ENCODE measurements at regions not wholly inside any gene's neighbourhood (a gene's known extent, or its start where the extent isn't known, plus 50 kb on each side); places are given as distances from the start of the nearest gene placed in this dataset.

- ChIA-PET CTCF (no interaction called here), POLR2A (ENCODE audit: low non-redundant PET) (no interaction called here)
- intact Hi-C loops (cut with micrococcal nuclease; ENCODE audit: unreplicated experiment), result no loop called here
- no peak for DNase-seq (ENCODE audit: low spot score)
- TF ChIP-seq EZH2 (IDR thresholded peaks at IDR 0.05; ENCODE audit: borderline replicate concordance, low read depth, low read length, poor library complexity, severe bottlenecking), result no peak
- TF ChIP-seq, protein P1, sequence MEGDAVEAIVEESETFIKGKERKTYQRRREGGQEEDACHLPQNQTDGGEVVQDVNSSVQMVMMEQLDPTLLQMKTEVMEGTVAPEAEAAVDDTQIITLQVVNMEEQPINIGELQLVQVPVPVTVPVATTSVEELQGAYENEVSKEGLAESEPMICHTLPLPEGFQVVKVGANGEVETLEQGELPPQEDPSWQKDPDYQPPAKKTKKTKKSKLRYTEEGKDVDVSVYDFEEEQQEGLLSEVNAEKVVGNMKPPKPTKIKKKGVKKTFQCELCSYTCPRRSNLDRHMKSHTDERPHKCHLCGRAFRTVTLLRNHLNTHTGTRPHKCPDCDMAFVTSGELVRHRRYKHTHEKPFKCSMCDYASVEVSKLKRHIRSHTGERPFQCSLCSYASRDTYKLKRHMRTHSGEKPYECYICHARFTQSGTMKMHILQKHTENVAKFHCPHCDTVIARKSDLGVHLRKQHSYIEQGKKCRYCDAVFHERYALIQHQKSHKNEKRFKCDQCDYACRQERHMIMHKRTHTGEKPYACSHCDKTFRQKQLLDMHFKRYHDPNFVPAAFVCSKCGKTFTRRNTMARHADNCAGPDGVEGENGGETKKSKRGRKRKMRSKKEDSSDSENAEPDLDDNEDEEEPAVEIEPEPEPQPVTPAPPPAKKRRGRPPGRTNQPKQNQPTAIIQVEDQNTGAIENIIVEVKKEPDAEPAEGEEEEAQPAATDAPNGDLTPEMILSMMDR (conservative IDR thresholded peaks at IDR 0.05; ENCODE audit: low read depth, low read length), result no peak
- Histone ChIP-seq H3K4me3 (ENCODE audit: low read depth, low read length, poor library complexity, severe bottlenecking) (no peak overlapping the region), H3K27ac (ENCODE audit: low read depth, low read length, poor library complexity, severe bottlenecking) (no peak overlapping the region), H3K36me3 (ENCODE audit: insufficient read depth, low read length, poor library complexity, severe bottlenecking) (no peaks in the 10 kb centered on the region), H3K4me1 (ENCODE audit: insufficient read depth, low read length, poor library complexity, severe bottlenecking) (no peaks in the 10 kb centered on the region), H3K9me3 (ENCODE audit: low read depth, low read length, poor library complexity, severe bottlenecking) (no peaks in the 10 kb centered on the region), H3K27me3 (replicated peaks; ENCODE audit: insufficient read depth, low read depth, low read length, poor library complexity) (no peaks in the 10 kb centered on the region)
- BruUV-seq (replicated peaks), result no TSS peak
These were observed 398.8 kb downstream of the ENC1 start for GRCh38 chr5:74241751-74242140.

DNA sequence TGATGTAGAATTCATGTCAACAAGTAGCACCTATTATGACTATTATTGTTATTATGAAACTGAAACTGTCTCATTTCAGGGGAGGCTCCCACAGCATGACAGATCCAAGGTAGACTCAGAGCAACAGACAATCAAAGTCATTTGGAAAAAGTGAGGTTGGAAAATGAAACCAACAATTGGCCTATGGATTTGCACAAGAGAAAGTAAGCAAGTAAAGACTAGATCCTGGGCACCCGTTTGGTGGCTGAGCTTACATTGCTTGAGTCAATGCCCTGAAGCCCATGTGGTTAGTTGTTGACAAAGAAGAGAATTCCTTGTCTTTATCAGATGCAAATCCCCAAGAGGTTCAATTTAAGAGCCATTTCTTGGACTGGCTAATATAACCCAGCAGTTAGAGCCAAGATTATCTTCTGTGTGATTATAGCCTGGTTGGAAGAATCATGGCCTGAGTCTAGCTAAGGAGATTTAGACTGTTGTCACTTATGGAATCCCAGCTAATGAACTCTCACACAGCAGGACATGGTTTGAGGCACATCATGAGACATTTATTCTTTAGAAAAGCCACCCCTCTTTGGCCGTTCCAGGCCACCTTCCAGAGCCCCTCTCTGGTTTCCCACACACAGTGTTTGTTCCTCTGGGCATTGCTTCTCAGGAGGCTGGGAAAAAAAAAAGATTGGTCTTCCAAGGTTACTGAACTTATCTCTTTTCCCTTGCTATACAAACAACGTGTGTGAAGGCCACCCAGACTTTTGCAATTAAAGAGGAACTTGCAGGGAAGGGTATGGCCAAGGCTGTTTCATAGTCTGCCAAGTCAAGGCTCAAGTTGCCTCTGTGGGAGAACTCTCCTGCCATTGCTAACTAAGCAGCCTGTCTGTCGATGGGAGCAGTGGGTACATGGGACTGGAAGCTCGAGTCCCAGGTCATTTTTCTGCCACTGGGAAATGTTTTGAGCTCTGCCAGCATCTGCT, 399.5 kb downstream of the ENC1 start:
- TF ChIP-seq, protein P1 (conservative IDR thresholded peaks at IDR 0.05; ENCODE audit: low read depth, low read length), result no peak
- TF ChIP-seq EZH2 (IDR thresholded peaks at IDR 0.05; ENCODE audit: borderline replicate concordance, low read depth, low read length, poor library complexity, severe bottlenecking), result no peak
- no TSS peak for BruUV-seq (replicated peaks)
- intact Hi-C loops (cut with micrococcal nuclease; ENCODE audit: unreplicated experiment), result no loop called here
- no peaks in the 10 kb centered on the region for H3K4me1 ChIP-seq (ENCODE audit: insufficient read depth, low read length, poor library complexity, severe bottlenecking)
- H3K4me3 ChIP-seq (ENCODE audit: low read depth, low read length, poor library complexity, severe bottlenecking), result no peak overlapping the region
- no peak overlapping the region for H3K27ac ChIP-seq (ENCODE audit: low read depth, low read length, poor library complexity, severe bottlenecking)
- no peaks in the 10 kb centered on the region for H3K9me3 ChIP-seq (ENCODE audit: low read depth, low read length, poor library complexity, severe bottlenecking)
- H3K27me3 ChIP-seq (replicated peaks; ENCODE audit: insufficient read depth, low read depth, low read length, poor library complexity), result no peaks in the 10 kb centered on the region
- DNase-seq (ENCODE audit: low spot score), result no peak
- ChIA-PET CTCF (no interaction called here), POLR2A (ENCODE audit: low non-redundant PET) (no interaction called here)
- no peaks in the 10 kb centered on the region for H3K36me3 ChIP-seq (ENCODE audit: insufficient read depth, low read length, poor library complexity, severe bottlenecking)

GRCh38 chr5:74239261-74239660, 401.3 kb downstream of the ENC1 start:
- ChIA-PET POLR2A (ENCODE audit: low non-redundant PET) (interaction anchor here (0.6 kb wide), 1 partner anchor 354 kb away, joined by 9 read pairs; no protein-coding TSS in a partner anchor), CTCF (no interaction called here)
- no peaks in the 10 kb centered on the region for H3K4me1 ChIP-seq (ENCODE audit: insufficient read depth, low read length, poor library complexity, severe bottlenecking)
- no peaks in the 10 kb centered on the region for H3K27me3 ChIP-seq (replicated peaks; ENCODE audit: insufficient read depth, low read depth, low read length, poor library complexity)
- no peaks in the 10 kb centered on the region for H3K9me3 ChIP-seq (ENCODE audit: low read depth, low read length, poor library complexity, severe bottlenecking)
- no peak for DNase-seq (ENCODE audit: low spot score)
- H3K36me3 ChIP-seq (ENCODE audit: insufficient read depth, low read length, poor library complexity, severe bottlenecking), result no peaks in the 10 kb centered on the region
- no TSS peak for BruUV-seq (replicated peaks)
- TF ChIP-seq, protein P1 (conservative IDR thresholded peaks at IDR 0.05; ENCODE audit: low read depth, low read length), result no peak
- TF ChIP-seq EZH2 (IDR thresholded peaks at IDR 0.05; ENCODE audit: borderline replicate concordance, low read depth, low read length, poor library complexity, severe bottlenecking), result no peak
- intact Hi-C loops (cut with micrococcal nuclease; ENCODE audit: unreplicated experiment), result no loop called here
- no peak overlapping the region for H3K27ac ChIP-seq (ENCODE audit: low read depth, low read length, poor library complexity, severe bottlenecking)
- no peak overlapping the region for H3K4me3 ChIP-seq (ENCODE audit: low read depth, low read length, poor library complexity, severe bottlenecking)
